HG03342 (cell line): ENCODE measurements at regions not wholly inside any gene's neighbourhood (a gene's known extent, or its start where the extent isn't known, plus 50 kb on each side); places are given as distances from the start of the nearest gene placed in this dataset.
"Not testable (repeated sequence)": the region's sequence is repeated elsewhere in the genome, so short reads cannot be mapped to it uniquely, and the experiment has no call there.

Source experiments
- ATAC-seq: cut with Tn5 transposase; IDR thresholded peaks from one replicate; pipeline ENCODE4 v1.9.1; 2021; ENCODE audit warnings: mild to moderate bottlenecking, moderate library complexity; ENCODE audit not compliant: unreplicated experiment

DNA sequence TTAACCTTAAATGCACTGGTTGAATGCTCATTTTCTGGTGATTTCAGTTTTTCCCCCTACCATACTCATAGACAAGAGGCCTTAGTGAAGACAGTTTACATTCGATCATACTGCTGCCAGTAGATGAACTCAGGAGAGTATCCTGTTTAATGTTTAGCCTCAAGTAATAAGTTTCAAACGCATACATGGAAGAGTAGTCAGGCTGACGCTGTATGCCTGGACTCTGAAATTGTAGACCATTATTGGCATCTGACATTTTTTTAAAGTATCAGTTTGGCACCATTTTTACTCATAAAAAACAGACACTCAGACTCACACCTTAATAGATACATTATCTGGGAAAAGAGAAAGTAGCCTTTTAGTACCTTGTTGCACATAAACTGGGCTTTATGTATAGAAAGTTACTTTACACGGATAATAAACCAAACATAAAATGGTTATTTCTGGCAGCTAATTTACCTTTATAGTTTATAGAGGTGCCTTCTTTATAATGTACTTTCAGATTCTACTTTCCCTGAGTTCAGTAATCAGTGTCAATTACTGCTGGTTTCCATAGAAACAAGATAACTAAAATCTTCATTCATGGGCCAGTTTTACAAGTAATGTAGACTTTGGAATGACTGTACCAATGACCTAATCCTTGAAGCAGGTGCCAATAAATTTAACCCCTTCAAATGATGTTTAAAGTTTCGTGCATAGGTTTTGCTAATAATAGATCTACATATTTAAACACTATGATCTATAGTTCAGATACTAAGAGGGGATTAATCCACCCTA is 183.8 kb upstream of the ITGA1 start:
- ATAC-seq: no peak

DNA sequence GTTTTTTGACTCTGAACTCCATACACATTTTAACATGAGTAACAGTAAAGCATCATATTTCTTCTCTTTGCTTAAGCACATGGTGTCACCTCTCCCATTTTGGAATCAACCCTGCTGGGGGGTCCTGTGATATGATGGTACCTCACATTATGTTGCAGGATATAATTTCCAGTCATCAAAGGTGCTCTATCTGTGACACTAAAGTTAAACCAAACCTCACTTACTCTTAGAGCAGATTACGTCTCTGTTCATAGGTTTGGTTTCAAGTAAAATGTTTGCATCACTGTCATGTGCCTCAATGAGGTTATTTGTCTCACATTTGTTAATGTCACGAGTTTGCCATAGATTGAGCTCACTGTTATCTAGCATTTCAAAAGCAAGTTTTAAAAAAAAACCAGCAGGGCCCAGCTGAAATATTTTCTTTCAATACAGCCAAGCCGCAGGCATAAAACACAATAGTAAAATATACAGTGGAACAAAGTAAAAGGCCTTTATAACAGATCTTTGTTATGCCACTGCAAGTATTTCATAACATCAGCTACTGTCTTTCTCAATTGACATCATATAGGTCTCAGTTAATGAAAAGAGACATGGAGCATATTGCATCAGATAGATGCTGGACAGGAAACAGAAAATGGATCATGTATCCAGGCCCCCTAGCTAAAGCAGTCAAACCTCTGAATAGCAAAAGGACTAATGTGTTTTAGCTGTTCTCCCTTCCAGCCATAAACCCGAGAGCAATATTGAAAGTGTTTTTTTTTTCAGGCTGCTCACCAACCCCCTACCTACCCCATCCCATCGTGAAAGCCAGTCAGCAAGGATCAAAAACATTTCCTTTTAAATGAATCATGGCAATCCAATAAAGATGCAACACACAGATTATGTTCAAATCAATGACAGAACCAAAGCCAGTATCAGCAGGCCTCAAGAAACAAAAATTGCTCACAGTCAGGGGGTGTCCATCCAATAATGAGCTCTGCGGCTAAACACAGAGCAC is 182.1 kb upstream of the ITGA1 start:
- ATAC-seq: no peak

DNA sequence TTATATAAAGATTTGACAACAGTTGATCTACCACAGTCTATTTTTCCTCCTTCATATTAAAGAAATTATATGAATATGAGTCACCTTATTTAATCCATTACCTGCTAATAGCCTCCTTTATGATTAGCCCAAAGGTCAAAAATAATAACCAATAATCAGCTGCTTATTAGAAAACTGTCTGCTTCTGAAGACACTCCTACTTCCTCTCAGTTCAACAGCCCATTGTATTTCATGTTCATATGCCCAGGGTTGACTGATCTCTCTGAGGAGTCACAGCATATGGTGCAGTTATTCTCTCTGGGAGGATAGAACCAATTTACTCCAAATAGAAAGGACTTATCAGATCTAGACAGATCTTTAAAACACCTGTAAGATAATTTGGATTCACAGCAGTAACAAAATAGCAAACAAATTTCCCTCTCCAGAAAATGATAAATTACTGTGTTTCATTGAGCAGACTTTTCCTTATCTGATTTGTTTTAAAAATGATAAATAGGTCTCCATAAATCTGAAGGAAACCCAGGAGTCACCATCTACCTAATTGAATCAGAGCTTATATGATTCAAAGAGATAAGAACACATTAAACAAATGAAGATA is 180.4 kb upstream of the ITGA1 start:
- no peak for ATAC-seq

DNA sequence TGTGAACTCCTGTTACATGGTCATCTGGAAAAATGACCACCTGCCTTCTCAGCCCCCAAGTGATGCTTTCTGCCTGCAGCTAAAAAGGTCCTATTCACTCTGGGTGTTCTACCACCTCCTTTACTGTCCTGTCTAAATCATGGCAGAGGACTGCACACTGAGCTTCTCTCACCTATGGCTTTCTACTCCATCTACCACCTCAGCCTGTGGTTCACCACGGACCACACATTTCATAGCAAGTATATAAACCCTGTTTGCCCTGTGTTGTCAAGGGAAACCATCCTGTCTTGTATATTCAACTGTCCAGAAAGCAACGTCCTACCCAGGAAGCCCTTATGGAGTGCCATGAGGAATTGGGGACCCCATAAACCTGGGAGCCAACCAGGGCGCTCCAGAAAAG is 167.4 kb upstream of the ITGA1 start:
- no peak for ATAC-seq

DNA sequence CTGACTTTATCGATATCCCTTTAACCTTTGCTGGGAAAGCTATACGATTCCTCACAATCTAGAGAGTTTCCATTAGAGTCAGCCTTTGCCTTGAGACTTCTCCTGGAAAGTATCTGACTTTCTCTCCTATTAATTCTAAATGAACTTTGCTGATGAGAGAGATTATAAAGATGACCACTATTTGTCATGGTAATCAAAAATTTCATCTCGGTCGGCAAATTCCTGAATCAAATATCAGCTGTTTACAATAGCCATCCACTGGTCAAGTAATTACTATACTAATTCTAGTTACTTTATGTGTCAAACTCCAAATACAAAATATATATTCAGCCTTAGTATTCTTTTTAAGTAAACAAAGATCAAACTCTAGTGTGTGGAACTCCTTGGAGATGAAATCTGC is 164.4 kb upstream of the ITGA1 start:
- ATAC-seq: no peak

DNA sequence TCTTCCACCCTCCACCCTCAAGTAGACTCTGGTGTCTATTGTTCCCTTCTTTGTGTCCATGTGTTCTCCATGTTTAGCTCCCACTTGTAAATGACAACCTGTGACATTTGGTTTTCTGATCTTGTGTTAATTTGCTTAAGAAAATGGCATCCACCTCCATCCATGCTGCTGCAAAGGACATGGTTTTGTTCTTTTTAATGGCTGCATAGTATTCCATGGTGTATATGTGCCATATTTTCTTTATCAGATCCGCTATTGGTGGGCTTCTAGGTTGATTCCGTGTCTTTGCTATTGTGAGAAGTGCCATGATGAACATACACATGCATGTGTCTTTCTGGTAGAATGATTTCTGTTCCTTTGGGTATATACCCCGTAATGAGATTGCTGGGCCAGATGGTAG is 163.4 kb upstream of the ITGA1 start:
- ATAC-seq: no peak

DNA sequence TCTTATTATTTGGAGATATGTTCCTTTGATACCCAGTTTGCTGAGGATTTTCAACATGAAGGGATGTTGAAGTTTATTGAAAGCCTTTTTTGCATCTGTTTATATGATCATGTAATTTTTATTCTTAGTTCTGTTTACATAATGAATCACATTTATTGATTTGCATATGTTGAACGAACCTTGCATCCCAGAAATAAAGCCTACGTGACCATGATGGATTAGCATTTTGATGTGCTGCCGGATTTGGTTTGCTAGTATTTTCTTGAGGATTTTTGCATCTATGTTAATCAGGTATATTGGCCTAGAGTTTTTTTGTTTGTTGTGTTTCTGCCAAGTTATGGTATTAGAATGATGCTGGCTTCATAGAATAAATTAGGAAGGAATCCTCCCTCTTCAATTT is 161.4 kb upstream of the ITGA1 start:
- no peak for ATAC-seq

DNA sequence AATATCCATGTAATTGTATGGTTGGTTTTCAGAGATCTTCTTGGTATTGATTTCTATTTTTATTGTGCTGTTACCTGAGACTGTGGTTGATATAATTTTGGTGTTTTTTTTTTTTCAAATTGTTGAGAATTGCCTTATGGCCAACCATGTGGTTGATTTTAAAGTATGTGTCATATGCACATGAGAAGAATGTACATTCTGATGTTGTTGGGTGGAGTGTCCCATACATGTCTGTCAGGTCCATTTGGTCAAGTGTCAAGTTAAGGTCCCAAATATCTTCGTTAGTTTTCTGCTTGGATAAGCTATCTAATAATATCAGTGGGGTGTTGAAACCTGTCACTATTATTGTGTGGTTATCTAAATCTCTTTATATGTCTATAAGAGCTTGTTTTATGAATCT is 160.0 kb upstream of the ITGA1 start:
- no peak for ATAC-seq

DNA sequence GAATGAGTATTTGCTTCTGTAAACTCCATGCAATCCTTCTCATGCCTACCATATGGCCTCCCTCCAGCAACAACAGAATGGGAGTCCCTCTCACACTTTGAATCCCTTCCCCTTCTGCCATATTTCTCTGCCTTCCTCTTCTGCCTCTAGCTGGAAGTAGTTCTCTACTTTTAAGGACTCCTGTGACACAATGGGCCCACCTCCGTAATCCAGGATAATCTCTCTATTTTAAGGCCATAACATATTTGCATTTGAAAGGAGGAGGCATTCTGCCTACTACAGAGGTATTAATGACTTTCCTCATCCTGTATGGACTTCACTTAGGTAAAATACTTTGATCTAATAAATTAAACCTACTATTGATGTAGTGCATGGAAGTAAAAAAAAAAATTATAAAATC is 155.4 kb upstream of the ITGA1 start:
- no peak for ATAC-seq

DNA sequence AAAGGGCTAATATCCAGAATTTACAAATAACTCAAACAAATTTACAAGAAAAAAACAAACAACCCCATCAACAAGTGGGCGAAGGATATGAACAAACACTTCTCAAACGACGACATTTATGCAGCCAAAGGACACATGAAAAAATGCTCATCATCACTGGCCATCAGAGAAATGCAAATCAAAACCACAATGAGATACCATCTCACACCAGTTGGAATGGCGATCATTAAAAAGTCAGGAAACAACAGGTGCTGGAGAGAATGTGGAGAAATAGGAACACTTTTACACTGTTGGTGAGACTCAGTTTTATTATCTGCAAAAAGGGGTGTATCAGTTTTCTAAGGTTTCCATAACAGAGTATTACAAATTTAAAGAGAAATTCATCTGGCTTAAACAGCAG is 153.5 kb upstream of the ITGA1 start:
- ATAC-seq: not testable (repeated sequence)

DNA sequence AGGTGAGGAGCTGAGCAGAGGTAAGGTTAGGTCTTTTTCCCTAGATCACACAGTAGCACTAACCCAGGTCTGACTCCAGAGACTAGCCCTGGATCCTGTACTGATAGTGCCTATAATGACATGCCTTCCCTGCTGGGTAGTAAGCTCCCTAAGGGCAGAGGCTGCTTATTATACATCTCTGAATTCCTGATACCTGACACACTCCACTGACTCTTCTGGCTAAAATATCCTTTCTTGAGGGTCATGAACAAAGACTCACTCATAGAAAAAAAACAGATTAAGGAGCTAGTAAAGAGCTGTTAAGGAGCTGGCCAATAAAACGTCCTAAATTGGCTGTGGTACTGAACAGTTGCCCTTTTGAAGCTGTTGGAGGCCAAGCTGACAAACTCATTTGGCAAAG is 149.0 kb upstream of the ITGA1 start:
- no peak for ATAC-seq

DNA sequence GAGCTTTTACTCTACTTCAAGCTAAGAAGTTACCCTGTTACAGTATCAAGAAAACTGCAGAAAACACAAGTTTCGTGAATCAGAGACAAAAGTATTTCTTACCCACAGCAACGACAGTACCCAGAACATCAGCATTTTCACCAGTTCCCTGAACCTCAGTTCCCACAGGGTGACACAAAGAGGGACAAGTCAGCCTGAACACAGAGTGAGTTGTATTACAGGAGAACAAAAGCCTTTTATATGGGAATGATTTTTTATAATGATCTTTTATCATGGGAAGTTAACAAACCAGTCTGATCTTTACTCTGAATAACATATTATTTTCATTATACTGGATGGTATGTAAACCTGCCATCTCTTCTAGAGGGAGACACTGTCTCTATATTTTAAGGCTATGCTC is 139.0 kb upstream of the ITGA1 start:
- no peak for ATAC-seq

DNA sequence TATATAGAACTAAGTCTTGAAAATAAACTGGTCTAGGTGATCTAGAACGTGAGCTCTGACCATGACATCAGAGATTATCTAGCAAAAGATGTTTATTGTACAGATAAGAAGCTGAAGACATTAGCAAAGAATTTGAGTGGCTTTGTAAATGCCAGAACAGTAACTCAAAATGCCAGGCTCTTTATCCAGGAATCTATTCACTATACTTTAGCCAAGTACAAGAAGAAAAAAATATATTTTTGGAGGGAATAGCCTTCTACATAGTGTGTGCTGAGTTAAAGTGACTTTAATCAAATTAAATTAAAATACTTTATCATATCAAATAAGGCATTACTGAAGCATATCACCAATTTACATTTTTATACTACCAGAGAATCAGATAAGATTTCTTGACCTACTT is 132.6 kb upstream of the ITGA1 start:
- no peak for ATAC-seq

DNA sequence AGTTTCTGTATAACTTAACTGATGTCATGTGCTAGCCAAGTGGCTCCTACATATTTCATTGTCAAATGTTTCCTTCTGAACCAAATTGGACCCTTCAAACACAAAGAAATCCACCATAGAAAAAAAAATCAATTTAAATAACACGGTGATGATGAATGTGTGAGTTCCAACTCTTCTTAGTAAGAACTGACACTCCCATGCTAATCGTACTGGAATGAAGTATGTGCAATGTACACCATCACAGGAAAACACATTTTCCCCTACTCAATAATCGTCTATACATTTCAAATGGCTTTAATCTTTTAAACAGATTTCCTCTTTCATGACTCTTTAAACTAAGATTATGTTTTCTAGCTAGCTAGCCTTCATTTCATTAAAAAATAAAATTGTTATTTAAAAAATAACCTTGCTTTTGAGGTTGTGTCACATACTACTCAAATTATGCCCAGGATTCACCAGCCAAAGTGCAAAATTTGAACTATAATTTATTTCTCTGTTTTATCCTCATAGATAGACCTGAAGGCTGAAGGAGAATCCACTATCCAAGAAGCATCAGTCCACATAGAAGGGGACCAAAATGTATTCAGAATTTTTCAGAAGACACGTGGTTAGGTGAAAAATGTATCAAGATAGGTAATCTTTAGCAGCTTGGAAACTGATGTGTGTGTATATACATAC is 131.0 kb upstream of the ITGA1 start:
- no peak for ATAC-seq

DNA sequence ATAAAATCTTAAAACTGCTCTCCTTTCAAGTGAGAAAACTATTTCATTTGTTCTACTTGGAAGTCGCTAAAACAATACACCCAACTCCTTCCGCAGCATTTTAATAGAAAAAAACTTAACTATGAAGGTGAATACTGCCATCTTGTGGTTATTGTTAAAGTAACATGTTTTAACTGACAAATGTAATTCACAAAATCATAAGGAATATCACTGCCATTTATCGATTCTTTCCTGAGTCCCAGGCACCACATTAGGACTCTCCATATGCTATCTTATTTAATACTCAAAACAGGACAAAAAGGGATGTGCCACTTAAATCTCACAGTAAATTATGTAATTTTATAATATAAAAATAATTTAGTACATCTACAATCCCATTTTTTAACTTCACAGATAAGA is 130.5 kb upstream of the ITGA1 start:
- no peak for ATAC-seq

DNA sequence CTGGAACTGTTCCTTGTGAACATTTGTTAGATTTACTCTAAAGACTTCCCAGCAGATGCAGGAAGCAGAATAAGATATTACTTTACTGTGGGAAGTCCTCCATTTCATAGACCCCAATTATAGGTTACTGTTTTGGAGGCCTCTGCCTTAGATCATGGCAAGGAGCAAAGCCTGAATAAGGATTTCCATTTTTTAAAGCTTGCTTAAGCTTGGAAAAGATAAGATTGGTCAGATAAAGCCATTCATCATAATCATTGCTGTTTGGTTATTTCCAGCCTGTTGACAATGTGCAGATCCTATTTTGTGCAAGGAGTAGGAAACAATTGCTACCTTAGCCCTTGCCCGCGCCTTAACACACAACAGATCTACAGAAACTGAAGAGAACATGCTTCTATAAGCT is 129.5 kb upstream of the ITGA1 start:
- no peak for ATAC-seq

DNA sequence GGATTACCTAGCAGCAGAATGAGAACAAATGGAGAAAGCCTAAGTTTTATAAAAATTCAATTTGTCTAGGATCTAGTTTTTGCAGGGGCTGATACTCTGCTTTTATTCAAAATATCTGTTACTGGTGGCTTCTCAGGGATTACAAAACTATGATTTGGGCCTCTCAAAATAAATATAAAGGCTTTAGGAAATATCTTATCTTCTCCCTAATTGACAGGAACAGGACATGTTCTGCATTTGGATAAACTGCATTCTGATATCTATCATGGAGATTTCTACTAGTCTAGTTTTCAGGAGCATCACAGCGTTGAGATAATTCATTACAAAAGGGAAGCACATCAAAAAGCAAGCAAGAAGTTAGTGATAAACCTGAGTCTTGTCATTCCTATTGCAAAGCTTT is 127.1 kb upstream of the ITGA1 start:
- ATAC-seq: no peak

DNA sequence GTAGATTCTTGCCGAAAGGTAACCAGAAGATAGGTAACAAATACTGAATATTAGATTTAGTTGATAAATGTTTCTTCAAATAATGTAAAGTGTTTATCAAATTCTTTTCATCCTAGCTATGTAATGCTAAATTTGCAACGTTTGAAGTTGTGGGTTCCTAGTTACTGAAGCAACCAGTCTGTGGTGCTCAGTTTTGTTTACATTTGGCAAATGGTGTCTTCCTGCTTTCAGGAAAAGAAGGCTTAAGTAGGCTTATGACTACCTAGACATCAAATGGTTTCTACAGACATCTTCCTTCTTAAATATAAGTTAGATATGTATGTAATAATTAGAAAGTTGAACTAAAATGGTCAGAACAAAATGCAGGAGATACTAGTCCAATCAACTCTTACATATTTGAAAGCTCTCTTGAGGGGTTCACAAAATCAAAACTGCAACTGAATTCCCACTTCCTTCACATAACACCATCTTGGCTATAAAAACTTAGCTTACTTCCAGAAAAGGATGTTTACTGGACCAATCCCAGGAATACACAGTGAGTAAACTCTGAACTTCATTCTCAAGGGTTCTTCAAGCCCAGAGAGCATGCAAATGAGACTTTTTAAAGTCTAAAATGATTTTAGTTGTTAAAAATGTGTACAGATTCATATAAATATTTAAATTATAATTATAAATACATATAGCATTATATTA is 125.7 kb upstream of the ITGA1 start:
- ATAC-seq: no peak

DNA sequence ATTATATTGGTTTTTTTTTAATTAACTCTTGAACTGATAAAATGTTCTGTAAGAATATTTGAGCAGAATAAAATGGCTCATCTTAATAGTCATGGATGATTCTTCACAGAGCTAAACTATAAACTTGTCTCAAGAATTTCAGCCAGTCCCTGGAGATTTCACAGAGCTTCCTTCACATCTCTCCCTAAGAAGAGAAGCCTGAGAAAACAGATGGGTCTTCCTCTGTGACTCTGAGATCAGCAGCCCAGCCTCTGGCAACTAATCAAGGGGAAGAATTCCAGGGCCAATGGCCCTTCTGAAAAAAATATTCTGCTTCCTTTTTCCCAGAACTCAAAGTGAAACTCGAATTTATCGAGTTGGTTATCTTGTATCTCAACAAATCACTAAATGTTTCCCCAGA is 122.2 kb upstream of the ITGA1 start:
- no peak for ATAC-seq

DNA sequence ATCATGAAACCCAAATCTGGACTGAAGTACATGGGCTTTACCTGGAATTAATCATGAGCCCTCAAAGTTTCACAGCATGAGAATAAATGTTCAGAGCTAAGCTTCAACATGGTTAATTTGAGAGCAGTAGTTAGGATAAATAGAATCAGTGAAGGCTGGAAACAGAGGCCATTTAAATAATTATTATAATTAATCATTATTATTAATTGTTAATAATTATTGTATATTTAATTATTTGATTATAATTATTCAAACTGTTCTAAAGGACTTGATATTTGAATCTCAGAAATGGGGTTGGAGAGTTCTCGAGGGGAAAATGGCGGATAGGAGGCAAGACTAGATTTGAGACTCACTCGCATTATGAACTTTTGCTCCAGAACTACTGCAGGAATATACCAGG is 119.6 kb upstream of the ITGA1 start:
- no peak for ATAC-seq
